GM12878 (cell line): ENCODE measurements at regions not wholly inside any gene's neighbourhood (a gene's known extent, or its start where the extent isn't known, plus 50 kb on each side); places are given as distances from the start of the nearest gene placed in this dataset.

Experiments used
- ATF3 ChIP-seq: IDR thresholded peaks from 2 replicates; pipeline ENCODE4 v1.6.1; 2011; ENCODE audit warnings: low read depth, mild to moderate bottlenecking, low read length, moderate library complexity, borderline replicate concordance; ENCODE audit errors: extremely low read depth
- E2F4 ChIP-seq: IDR thresholded peaks from 2 replicates; pipeline ENCODE4 v1.6.1; 2012; ENCODE audit warnings: low read depth, low read length, improper control_type of control experiment
- EED ChIP-seq: sonication (generic); IDR thresholded peaks from 2 replicates; pipeline ENCODE4 v1.6.1; 2016; ENCODE audit warnings: antibody characterized with exemption, low read depth
- FOXK2 ChIP-seq: fragments of 450-650 bp; IDR thresholded peaks from 2 replicates; pipeline ENCODE4 v1.6.1; 2017; ENCODE audit warnings: mild to moderate bottlenecking, moderate library complexity
- FOXM1 ChIP-seq: IDR thresholded peaks from 2 replicates; pipeline ENCODE4 v1.6.1; 2012; ENCODE audit warnings: low read depth, mild to moderate bottlenecking, inconsistent platforms, low read length, moderate library complexity
- GATAD2B ChIP-seq: fragments of 450-650 bp; conservative IDR thresholded peaks from 2 replicates; pipeline ENCODE4 v1.6.1; 2017; ENCODE audit warnings: low read depth, mild to moderate bottlenecking, moderate library complexity
- MEF2A ChIP-seq: IDR thresholded peaks from 2 replicates; pipeline ENCODE4 v1.6.1; 2011; ENCODE audit warnings: low read depth, mild to moderate bottlenecking, low read length, moderate library complexity; ENCODE audit not compliant: insufficient read depth
- MEF2B ChIP-seq: fragments of 450-650 bp; IDR thresholded peaks from 2 replicates; pipeline ENCODE4 v1.6.1; 2018; ENCODE audit warnings: mild to moderate bottlenecking, moderate library complexity; ENCODE audit not compliant: partially characterized antibody, poor library complexity, severe bottlenecking
- NFYA ChIP-seq: IDR thresholded peaks from 2 replicates; pipeline ENCODE4 v1.6.1; 2011; ENCODE audit warnings: low read depth, mild to moderate bottlenecking, low read length, improper control_type of control experiment, borderline replicate concordance
- NFYB ChIP-seq: IDR thresholded peaks from 2 replicates; pipeline ENCODE4 v1.6.1; 2011; ENCODE audit warnings: low read depth, mild to moderate bottlenecking, low read length, improper control_type of control experiment, moderate library complexity; ENCODE audit not compliant: insufficient read depth
- SP1 ChIP-seq: IDR thresholded peaks from one replicate; pipeline ENCODE4 v1.6.1; 2011; ENCODE audit warnings: low read depth, low read length
- SUPT20H ChIP-seq: IDR thresholded peaks from 2 replicates; pipeline ENCODE4 v1.6.1; 2011; ENCODE audit warnings: low read depth, mild to moderate bottlenecking, low read length, moderate library complexity, borderline replicate concordance; ENCODE audit not compliant: control insufficient read depth
- TCF7 ChIP-seq: IDR thresholded peaks from 2 replicates; pipeline ENCODE4 v1.6.1; 2014; ENCODE audit warnings: antibody characterized with exemption, borderline replicate concordance
- ZBTB11 ChIP-seq: fragments of 450-650 bp; formaldehyde crosslinking; IDR thresholded peaks from 2 replicates; pipeline ENCODE4 v1.5.0; 2022; ENCODE audit warnings: mild to moderate bottlenecking, missing genetic modification characterization
- ZBTB33 ChIP-seq: fragments of 450-650 bp; IDR thresholded peaks from 2 replicates; pipeline ENCODE4 v1.6.1; 2017; ENCODE audit warnings: mild to moderate bottlenecking
- TF ChIP-seq, protein P1 (sequence below): fragments of 450-650 bp; conservative IDR thresholded peaks from 2 replicates; pipeline ENCODE4 v1.6.1; 2017; ENCODE audit warnings: mild to moderate bottlenecking, moderate library complexity
- TF ChIP-seq, protein P2 (sequence below): fragments of 450-650 bp; IDR thresholded peaks from 2 replicates; pipeline ENCODE4 v1.6.1; 2016; ENCODE audit warnings: mild to moderate bottlenecking, moderate library complexity, borderline replicate concordance

- no peak for TF ChIP-seq MEF2B
- no peak for TF ChIP-seq ATF3
- no peak for TF ChIP-seq SP1
- no peak for TF ChIP-seq FOXK2
- TF ChIP-seq, protein P1, sequence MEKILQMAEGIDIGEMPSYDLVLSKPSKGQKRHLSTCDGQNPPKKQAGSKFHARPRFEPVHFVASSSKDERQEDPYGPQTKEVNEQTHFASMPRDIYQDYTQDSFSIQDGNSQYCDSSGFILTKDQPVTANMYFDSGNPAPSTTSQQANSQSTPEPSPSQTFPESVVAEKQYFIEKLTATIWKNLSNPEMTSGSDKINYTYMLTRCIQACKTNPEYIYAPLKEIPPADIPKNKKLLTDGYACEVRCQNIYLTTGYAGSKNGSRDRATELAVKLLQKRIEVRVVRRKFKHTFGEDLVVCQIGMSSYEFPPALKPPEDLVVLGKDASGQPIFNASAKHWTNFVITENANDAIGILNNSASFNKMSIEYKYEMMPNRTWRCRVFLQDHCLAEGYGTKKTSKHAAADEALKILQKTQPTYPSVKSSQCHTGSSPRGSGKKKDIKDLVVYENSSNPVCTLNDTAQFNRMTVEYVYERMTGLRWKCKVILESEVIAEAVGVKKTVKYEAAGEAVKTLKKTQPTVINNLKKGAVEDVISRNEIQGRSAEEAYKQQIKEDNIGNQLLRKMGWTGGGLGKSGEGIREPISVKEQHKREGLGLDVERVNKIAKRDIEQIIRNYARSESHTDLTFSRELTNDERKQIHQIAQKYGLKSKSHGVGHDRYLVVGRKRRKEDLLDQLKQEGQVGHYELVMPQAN, result no peak
- TF ChIP-seq NFYA, result no peak
- no peak for TF ChIP-seq E2F4
- TF ChIP-seq EED, result peak; percentile 94
- no peak for TF ChIP-seq ZBTB11 (CRISPR knock-in tag)
- TF ChIP-seq, protein P2, sequence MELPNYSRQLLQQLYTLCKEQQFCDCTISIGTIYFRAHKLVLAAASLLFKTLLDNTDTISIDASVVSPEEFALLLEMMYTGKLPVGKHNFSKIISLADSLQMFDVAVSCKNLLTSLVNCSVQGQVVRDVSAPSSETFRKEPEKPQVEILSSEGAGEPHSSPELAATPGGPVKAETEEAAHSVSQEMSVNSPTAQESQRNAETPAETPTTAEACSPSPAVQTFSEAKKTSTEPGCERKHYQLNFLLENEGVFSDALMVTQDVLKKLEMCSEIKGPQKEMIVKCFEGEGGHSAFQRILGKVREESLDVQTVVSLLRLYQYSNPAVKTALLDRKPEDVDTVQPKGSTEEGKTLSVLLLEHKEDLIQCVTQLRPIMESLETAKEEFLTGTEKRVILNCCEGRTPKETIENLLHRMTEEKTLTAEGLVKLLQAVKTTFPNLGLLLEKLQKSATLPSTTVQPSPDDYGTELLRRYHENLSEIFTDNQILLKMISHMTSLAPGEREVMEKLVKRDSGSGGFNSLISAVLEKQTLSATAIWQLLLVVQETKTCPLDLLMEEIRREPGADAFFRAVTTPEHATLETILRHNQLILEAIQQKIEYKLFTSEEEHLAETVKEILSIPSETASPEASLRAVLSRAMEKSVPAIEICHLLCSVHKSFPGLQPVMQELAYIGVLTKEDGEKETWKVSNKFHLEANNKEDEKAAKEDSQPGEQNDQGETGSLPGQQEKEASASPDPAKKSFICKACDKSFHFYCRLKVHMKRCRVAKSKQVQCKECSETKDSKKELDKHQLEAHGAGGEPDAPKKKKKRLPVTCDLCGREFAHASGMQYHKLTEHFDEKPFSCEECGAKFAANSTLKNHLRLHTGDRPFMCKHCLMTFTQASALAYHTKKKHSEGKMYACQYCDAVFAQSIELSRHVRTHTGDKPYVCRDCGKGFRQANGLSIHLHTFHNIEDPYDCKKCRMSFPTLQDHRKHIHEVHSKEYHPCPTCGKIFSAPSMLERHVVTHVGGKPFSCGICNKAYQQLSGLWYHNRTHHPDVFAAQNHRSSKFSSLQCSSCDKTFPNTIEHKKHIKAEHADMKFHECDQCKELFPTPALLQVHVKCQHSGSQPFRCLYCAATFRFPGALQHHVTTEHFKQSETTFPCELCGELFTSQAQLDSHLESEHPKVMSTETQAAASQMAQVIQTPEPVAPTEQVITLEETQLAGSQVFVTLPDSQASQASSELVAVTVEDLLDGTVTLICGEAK, result no peak
- peak; percentile 83 for TF ChIP-seq FOXM1
- no peak for TF ChIP-seq ZBTB33
- TF ChIP-seq GATAD2B, result no peak
- TF ChIP-seq SUPT20H, result no peak
- 0 out of 2 replicates have a peak, but pooled peaks have one; percentile 24 for TF ChIP-seq MEF2A
- TF ChIP-seq TCF7, result peak; percentile 54; the same call in 1 of the 2 replicates
- no peak for TF ChIP-seq NFYB
Measured at GRCh38 chr4:83178029-83178428, 63.5 kb upstream of the PLAC8 start (continued).
